Hepatocyte (in vitro differentiated cells): ENCODE measurements at regions not wholly inside any gene's neighbourhood (a gene's known extent, or its start where the extent isn't known, plus 50 kb on each side); places are given as distances from the start of the nearest gene placed in this dataset.

Experiments
- EZH2 ChIP-seq: fragments of 200-600 bp; sonication (generic); IDR thresholded peaks from 2 replicates; pipeline ENCODE4 v1.6.1; 2016; ENCODE audit warnings: antibody characterized with exemption, mild to moderate bottlenecking, borderline replicate concordance
- TF ChIP-seq, protein P1 (sequence below): fragments of 200-600 bp; sonication (generic); IDR thresholded peaks from 2 replicates; pipeline ENCODE4 v1.5.1; 2016; ENCODE audit warnings: antibody characterized with exemption, mild to moderate bottlenecking; ENCODE audit not compliant: poor library complexity

DNA sequence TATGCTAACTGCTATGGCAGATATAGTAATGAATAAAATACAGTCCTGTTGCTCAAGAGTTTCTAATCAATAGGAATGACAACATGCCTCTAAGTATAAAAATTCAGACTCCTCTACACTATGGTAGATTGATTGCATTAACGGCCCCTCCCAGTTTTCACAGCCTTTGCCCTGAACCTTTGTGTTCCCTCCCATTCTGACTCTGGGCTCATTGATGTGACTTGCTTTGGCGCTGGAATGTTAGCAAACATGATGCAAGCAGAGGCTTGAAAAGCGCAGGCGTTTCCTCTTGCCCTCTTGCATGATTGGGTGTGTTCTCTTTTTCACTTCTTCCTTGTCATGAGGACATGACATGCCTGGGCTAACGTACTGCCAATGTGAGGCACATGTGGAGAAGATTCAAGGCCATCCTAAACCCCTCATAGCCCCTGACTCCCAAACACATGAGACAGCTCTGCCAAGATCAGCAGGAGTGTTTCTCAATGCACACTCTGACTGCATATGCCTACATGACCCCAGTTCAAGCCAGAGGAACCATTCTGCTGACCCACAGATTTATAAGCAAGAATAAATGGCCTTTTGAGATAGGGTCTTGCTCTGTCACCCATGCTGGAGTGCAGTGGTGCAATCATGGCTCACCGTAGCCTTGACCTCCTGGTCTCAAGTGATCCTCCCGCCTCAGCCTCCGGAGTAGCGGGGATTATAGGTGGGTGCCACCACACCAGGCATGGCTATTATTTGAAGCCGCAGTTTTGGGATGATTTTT is 49.7 kb upstream of the CD28 start:
- TF ChIP-seq, protein P1, sequence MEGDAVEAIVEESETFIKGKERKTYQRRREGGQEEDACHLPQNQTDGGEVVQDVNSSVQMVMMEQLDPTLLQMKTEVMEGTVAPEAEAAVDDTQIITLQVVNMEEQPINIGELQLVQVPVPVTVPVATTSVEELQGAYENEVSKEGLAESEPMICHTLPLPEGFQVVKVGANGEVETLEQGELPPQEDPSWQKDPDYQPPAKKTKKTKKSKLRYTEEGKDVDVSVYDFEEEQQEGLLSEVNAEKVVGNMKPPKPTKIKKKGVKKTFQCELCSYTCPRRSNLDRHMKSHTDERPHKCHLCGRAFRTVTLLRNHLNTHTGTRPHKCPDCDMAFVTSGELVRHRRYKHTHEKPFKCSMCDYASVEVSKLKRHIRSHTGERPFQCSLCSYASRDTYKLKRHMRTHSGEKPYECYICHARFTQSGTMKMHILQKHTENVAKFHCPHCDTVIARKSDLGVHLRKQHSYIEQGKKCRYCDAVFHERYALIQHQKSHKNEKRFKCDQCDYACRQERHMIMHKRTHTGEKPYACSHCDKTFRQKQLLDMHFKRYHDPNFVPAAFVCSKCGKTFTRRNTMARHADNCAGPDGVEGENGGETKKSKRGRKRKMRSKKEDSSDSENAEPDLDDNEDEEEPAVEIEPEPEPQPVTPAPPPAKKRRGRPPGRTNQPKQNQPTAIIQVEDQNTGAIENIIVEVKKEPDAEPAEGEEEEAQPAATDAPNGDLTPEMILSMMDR, result no peak
- no peak for TF ChIP-seq EZH2
